ENCODE measurements at regions not wholly inside any gene's neighbourhood (a gene's known extent, or its start where the extent isn't known, plus 50 kb on each side); places are given as distances from the start of the nearest gene placed in this dataset.

DNA sequence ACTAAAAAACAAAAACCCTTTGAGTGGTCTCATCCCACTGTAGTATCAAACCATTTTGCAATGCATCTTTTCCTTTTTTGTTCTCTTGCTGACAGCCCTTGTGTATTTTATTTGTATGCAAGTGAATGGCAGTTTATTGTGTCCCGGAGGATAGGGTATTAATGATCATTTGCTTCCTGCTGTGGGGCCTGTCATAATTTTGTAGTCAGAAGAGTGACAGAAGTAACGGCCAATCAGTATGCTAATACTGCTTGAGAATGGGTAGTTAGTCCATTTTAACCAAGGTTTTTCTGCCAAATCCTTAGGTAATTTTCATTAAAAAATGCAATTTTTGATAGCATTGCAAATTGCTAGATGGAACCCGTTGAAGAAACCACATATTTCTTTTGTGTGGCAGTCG, 75.5 kb upstream of the PLSCR5 start:
- TF ChIP-seq TCF7L2 (IDR thresholded peaks at IDR 0.05; ENCODE audit: low read depth, low read length) = no peak
- TF ChIP-seq, protein P1, sequence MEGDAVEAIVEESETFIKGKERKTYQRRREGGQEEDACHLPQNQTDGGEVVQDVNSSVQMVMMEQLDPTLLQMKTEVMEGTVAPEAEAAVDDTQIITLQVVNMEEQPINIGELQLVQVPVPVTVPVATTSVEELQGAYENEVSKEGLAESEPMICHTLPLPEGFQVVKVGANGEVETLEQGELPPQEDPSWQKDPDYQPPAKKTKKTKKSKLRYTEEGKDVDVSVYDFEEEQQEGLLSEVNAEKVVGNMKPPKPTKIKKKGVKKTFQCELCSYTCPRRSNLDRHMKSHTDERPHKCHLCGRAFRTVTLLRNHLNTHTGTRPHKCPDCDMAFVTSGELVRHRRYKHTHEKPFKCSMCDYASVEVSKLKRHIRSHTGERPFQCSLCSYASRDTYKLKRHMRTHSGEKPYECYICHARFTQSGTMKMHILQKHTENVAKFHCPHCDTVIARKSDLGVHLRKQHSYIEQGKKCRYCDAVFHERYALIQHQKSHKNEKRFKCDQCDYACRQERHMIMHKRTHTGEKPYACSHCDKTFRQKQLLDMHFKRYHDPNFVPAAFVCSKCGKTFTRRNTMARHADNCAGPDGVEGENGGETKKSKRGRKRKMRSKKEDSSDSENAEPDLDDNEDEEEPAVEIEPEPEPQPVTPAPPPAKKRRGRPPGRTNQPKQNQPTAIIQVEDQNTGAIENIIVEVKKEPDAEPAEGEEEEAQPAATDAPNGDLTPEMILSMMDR (IDR thresholded peaks at IDR 0.05) = no peak
